HEK293T (cell line): ENCODE measurements at regions not wholly inside any gene's neighbourhood (a gene's known extent, or its start where the extent isn't known, plus 50 kb on each side); places are given as distances from the start of the nearest gene placed in this dataset.

Source experiments
- CTCF ChIA-PET: fragments of 350-600 bp; formaldehyde crosslinking; extraction: SDS; loops from one replicate; lab custom pipeline; 2021; ENCODE audit warnings: antibody characterized with exemption, inconsistent platforms; lab: Yijun Ruan, JAX
- POLR2A ChIA-PET: fragments of 350-600 bp; formaldehyde crosslinking; extraction: SDS; loops from one replicate; lab custom pipeline; 2020; ENCODE audit warnings: antibody characterized with exemption, inconsistent platforms; lab: Yijun Ruan, JAX
- DNase-seq: peaks from one replicate; pipeline ENCODE4 v3.0.0; 2012; ENCODE audit warnings: mixed read lengths; ENCODE audit errors: extremely low spot score
- ARNT ChIP-seq: fragments of 450-650 bp; IDR thresholded peaks from 2 replicates; pipeline ENCODE4 v1.6.1; 2017; ENCODE audit warnings: mild to moderate bottlenecking
- BHLHE40 ChIP-seq: fragments of 450-650 bp; IDR thresholded peaks from 2 replicates; pipeline ENCODE4 v1.6.1; 2016; ENCODE audit warnings: mild to moderate bottlenecking, moderate library complexity, borderline replicate concordance
- CTBP1 ChIP-seq: fragments of 450-650 bp; IDR thresholded peaks from 2 replicates; pipeline ENCODE4 v1.6.1; 2016; ENCODE audit warnings: borderline replicate concordance
- ELF4 ChIP-seq: fragments of 450-650 bp; IDR thresholded peaks from 2 replicates; pipeline ENCODE4 v1.6.1; 2017; ENCODE audit warnings: antibody characterized with exemption
- FOXA1 ChIP-seq: fragments of 450-650 bp; IDR thresholded peaks from 2 replicates; pipeline ENCODE4 v1.6.1; 2016; ENCODE audit warnings: mild to moderate bottlenecking
- FOXK2 ChIP-seq: fragments of 450-650 bp; IDR thresholded peaks from 2 replicates; pipeline ENCODE4 v1.6.1; 2016; ENCODE audit warnings: mild to moderate bottlenecking
- FOXM1 ChIP-seq: fragments of 450-650 bp; IDR thresholded peaks from 2 replicates; pipeline ENCODE4 v1.6.1; 2017; ENCODE audit warnings: mild to moderate bottlenecking, borderline replicate concordance
- HDGF ChIP-seq: fragments of 450-650 bp; IDR thresholded peaks from 2 replicates; pipeline ENCODE4 v1.6.1; 2017; ENCODE audit warnings: antibody characterized with exemption, borderline replicate concordance
- L3MBTL2 ChIP-seq: fragments of 450-650 bp; conservative IDR thresholded peaks from 2 replicates; pipeline ENCODE4 v1.6.1; 2016; ENCODE audit warnings: mild to moderate bottlenecking
- LEF1 ChIP-seq: fragments of 450-650 bp; IDR thresholded peaks from 2 replicates; pipeline ENCODE4 v1.6.1; 2017; ENCODE audit warnings: mild to moderate bottlenecking, borderline replicate concordance
- NFRKB ChIP-seq: fragments of 450-650 bp; IDR thresholded peaks from 2 replicates; pipeline ENCODE4 v1.6.1; 2016; ENCODE audit warnings: mild to moderate bottlenecking, moderate library complexity
- SP1 ChIP-seq: fragments of 450-650 bp; IDR thresholded peaks from 2 replicates; pipeline ENCODE4 v1.6.1; 2017
- SUZ12 ChIP-seq: fragments of 450-650 bp; IDR thresholded peaks from 2 replicates; pipeline ENCODE4 v1.6.1; 2016; ENCODE audit warnings: mild to moderate bottlenecking
- TARDBP ChIP-seq: fragments of 450-650 bp; IDR thresholded peaks from 2 replicates; pipeline ENCODE4 v1.6.1; 2016
- ZNF384 ChIP-seq: fragments of 450-650 bp; IDR thresholded peaks from 2 replicates; pipeline ENCODE4 v1.6.1; 2016
- TF ChIP-seq, protein P1 (sequence below): fragments of 450-650 bp; IDR thresholded peaks from 2 replicates; pipeline ENCODE4 v1.6.1; 2016

DNA sequence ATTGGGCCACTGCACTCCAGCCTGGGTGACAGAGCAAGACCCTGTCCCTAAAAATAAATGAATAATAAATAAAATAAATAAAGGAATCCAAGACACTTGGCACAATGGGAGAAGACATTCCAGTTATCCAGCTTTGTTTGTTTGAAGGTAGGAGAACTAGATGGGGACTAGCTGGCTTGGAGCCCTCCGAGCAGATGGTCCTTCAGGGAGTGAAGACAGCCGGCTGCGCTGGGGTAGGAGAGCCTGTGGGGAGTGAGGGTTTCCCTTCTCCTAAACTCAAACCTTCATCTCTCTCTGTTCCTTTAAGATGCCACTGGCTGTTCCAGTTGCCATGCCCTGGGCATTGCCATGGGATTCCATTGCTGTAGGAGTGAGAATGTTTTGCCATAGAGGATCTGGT lies 120.6 kb downstream of the NAV1 start:
- POLR2A ChIA-PET: no interaction called here
- CTCF ChIA-PET: no interaction called here
- DNase-seq: no peak
- no peak for TF ChIP-seq FOXM1
- TF ChIP-seq SUZ12: no peak
- TF ChIP-seq ZNF384: no peak
- TF ChIP-seq CTBP1: no peak
- no peak for TF ChIP-seq HDGF
- no peak for TF ChIP-seq BHLHE40
- TF ChIP-seq LEF1: no peak
- TF ChIP-seq FOXK2: no peak
- no peak for TF ChIP-seq ARNT
- TF ChIP-seq TARDBP: no peak
- no peak for TF ChIP-seq FOXA1
- no peak for TF ChIP-seq ELF4
- no peak for TF ChIP-seq L3MBTL2
- TF ChIP-seq, protein P1, sequence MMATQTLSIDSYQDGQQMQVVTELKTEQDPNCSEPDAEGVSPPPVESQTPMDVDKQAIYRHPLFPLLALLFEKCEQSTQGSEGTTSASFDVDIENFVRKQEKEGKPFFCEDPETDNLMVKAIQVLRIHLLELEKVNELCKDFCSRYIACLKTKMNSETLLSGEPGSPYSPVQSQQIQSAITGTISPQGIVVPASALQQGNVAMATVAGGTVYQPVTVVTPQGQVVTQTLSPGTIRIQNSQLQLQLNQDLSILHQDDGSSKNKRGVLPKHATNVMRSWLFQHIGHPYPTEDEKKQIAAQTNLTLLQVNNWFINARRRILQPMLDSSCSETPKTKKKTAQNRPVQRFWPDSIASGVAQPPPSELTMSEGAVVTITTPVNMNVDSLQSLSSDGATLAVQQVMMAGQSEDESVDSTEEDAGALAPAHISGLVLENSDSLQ: no peak
- TF ChIP-seq NFRKB: no peak
- TF ChIP-seq SP1: no peak

DNA sequence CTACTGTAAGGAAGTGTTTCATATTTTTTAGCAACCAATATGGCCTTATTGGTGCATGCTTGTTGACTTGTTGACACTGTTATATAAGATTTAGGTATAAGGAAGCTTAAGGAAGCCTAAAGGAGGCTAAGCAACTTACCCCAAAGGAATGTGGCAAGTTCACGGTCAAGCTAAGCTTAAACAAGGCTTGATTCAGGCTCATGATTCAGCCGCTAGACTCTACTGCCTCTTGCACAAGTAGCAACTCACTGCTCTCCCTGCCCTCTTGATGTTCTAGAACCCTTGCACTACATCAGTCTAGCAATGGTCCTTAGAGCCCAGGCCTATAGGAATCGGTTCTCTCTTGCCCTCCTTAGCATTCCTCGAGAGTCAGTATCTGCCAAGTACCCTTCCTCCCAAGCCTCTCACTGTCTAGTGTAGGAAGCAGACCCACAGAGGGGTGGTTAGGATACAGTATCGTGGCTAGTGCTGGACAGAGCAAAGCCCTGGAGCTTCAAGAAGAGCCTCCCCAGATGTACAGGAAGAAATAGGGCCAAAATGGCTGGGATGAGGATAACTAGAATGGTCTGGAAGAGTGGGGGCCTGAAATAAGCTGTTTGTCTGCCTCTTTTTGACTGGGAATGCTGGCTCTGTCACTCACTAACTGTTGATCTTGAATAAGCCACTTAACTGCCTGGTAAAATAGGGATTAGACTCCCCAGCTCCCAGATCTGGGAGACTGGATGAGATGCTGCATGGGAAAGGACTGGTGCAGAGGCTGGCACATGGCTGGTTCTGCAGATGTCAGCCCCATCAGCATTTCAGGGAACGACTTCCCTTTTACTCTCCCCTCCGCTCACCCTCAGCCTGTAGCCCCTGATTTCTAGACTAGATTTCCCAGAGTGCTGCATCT lies 122.2 kb downstream of the NAV1 start:
- ChIA-PET POLR2A (interaction anchor here (0.5 to 1.9 kb wide), 2 partner anchors 12 to 96 kb away, joined by 3 to 4 read pairs; no protein-coding TSS in a partner anchor), CTCF (interaction anchor here (0.5 kb wide), 1 partner anchor 11 kb away, joined by 4 read pairs; no protein-coding TSS in a partner anchor)
- TF ChIP-seq FOXM1 (no peak), L3MBTL2 (no peak), HDGF (no peak), ELF4 (no peak)
- DNase-seq: no peak

DNA sequence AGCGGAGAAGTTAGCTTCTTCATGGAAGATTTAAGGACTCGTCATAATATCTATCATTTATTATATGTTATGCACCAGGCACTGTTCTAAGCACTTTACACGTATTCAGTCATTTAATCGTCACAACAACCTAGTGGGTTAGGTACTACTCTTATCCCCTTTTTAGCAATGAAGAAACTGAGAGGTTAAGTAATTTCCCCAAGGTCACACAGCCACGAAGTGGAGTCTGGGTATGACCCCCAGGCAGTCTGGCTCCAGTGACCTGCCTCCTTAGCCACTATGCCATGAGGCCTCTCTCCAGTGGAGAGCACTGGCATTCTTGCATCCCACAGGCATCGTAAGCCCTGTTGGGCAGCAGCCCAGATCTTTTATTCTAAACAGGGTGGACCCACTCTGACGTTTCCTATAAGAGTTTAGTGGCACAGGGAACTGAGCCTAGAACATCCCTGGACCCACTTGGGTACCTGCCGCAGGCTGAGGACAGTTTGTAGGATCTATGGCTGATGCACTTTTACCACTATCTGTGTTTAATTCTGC lies 123.0 kb downstream of the NAV1 start:
- CTCF ChIA-PET: interaction anchor here (0.5 kb wide), 1 partner anchor 12 kb away, joined by 4 read pairs; no protein-coding TSS in a partner anchor
- POLR2A ChIA-PET: interaction anchor here (0.5 to 1.9 kb wide), 2 partner anchors 13 to 97 kb away, joined by 3 to 4 read pairs; no protein-coding TSS in a partner anchor
- no peak for DNase-seq
- TF ChIP-seq BHLHE40 (no peak), SP1 (no peak)

DNA sequence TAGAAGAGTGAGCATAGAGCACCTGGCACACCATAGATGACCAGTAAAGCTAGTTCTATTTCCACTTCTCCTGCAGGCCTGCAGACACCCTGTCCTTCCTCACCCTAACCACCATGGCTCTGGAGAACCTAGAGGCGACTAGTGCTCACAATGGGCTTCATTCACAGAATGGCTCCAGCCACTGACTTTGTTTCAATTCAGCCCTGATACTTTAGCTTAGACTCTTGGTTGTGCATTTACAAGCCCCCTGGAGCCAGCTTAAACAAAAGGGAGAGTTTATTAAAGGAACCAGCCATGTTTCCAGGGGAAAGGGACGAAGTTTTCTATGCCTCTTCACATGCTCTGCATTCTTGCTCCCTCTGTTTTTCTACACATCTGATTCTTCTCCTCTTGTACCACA lies 123.7 kb downstream of the NAV1 start:
- DNase-seq: no peak
- POLR2A ChIA-PET: no interaction called here
- CTCF ChIA-PET: no interaction called here
- TF ChIP-seq L3MBTL2 (no peak), SP1 (no peak), ARNT (no peak), ZNF384 (no peak), FOXM1 (no peak), TARDBP (no peak), NFRKB (no peak), CTBP1 (no peak), HDGF (no peak), FOXA1 (no peak), FOXK2 (no peak), BHLHE40 (no peak), LEF1 (no peak), ELF4 (no peak)
- TF ChIP-seq, protein P1: no peak

DNA sequence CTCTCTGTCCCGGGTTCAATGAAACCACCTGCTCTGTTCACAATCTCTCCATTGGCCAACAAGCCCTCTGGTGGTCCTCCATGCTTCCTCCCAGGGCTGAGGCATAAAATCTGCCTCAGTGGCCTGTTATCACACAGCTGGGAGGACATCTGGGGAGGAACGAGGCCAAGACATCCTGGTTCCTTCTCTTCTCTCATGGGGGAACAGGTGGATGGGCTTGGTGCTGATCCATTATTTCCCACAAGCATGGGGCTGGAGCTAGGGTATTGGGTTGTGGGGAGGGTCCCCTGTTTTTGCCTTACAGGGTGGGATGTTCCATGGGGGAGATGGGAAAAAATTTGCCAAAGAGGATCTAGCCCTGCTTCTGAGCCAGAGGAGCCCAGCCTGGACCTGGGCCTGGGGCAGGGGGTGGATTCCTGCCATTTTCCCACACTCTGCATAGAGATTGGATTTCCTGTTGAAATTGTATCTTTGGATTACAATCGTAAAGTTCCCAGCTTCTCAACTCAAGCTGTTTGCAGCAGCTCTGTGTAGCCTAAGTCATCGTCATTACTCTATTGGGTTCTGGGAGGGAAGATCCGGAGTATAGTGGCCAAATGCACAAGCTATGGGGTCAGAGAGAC lies 124.7 kb downstream of the NAV1 start:
- no peak for TF ChIP-seq ZNF384
- TF ChIP-seq LEF1: no peak
- no peak for TF ChIP-seq ELF4
- TF ChIP-seq CTBP1: no peak
- TF ChIP-seq FOXK2: no peak
- no peak for TF ChIP-seq ARNT
- TF ChIP-seq SUZ12: no peak
- TF ChIP-seq L3MBTL2: no peak
- no peak for TF ChIP-seq TARDBP
- TF ChIP-seq FOXM1: no peak
- TF ChIP-seq NFRKB: no peak
- no peak for TF ChIP-seq HDGF
- TF ChIP-seq, protein P1: no peak
- no peak for TF ChIP-seq SP1
- TF ChIP-seq FOXA1: no peak
- TF ChIP-seq BHLHE40: no peak
- DNase-seq: no peak
- ChIA-PET CTCF (interaction anchor here (0.7 kb wide), 1 partner anchor 20 kb away, joined by 3 read pairs; no protein-coding TSS in a partner anchor), POLR2A (no interaction called here)
